CD1c-positive myeloid dendritic cell (primary cell): ENCODE measurements at regions not wholly inside any gene's neighbourhood (a gene's known extent, or its start where the extent isn't known, plus 50 kb on each side); places are given as distances from the start of the nearest gene placed in this dataset.
A peak's percentile ranks its signal among the peaks of the same experiment; 100 is the strongest.

Source experiments
- DNase-seq: peaks from one replicate; pipeline ENCODE4 v3.0.0-alpha.2; 2016; ENCODE audit errors: extremely low spot score

DNA sequence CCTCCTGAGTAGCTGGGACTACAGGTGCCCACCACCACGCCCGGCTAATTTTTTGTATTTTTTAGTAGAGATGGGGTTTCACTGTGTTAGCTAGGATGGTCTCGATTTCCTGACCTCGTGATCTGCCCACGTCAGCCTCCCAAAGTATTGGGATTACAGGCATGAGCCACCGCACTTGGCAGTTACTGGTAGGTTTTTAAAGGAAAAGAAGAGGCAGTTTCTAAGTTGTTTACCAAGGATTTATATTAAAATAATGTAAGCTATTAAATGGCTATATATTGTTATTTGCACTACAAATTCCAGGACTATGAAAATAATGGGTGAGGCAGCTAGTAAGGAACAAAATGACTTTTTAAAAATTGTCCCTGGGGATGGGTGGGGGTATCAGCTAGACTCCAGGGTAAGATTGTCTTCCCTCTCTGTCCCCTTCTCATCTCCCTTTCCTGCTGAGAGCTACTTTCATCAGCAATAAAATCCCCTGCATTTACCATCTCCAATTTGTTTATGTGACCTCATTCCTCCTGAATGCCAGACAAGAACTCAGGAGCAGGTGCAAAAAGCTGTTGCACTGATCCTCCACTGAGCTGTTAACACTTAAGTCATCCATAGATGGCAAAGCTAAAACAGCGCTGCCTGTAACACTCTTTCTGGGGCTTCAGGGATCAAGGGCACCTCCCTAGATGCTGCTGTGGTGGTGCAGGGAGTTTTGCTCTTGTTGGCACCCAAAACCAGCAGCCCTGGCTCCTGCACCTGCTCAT, 165.2 kb downstream of the ZPLD1 start:
- DNase-seq, result no peak

DNA sequence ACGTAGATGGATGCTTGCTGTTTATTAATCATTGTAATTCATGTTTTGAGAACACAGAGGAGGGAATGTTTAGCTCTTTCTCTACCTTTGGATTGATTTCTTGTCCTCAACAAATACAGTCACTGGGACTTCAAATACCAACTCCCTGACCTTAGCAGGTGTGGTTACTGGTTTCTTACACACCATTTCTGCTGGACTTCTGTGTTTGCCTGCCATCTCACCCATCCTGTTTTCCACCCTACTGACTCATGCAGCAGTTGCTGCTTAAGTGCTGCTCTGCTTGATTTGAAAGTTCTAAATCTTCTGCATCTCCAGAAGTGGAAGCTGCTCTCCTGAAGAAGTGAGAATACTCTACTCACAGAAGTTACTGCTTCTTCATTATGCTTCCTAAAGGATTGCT, 170.3 kb downstream of the ZPLD1 start:
- no peak for DNase-seq

DNA sequence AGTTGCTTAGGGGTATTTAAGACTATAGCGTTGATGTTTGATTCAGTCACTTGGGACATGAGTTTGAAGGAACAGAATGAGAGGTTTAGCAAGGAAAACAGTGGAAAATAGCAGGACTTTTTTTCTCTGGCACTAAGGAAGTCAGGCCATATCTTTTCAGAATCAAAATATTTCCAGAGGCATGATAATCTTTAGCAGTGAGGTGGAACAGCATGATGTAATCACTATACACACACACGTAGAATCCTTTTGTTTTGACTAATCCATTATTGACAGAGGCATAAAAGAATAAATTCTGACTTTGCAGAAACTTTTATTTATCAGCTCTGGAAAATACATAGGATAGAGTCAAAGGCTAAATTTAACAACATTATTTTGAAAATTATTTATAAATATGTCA, 174.1 kb downstream of the ZPLD1 start:
- DNase-seq, result no peak

DNA sequence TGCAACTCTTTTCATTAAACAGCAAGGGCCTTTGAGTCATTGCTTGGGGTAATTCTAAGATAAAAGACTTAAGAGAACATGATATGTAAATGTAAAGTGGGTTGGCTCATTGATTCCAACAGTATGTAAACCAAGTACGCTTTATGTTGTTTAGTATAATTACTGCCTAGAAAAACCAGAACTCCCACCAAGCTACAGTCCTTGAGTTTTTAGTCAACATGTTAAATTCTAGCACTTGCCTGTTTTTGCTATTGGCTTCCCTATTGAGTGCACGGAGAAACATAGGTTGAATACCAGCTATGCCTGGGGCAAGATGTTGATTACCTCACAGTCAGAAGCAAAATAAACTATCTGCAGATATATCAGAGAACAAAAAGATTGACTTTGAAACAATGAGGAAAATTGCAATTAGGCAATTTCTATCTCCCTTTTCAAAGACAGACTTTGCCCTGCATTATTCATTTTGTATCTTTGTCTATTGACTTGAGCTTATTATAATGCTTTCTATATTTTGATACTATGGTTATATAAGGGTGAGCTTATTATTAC, 179.3 kb downstream of the ZPLD1 start:
- no peak for DNase-seq

GRCh38 chr3:102614585-102614984, 179.8 kb downstream of the ZPLD1 start:
- no peak for DNase-seq

- DNase-seq, result no peak
Observed at GRCh38 chr3:102617381-102617780, 182.6 kb downstream of the ZPLD1 start.

- peak; percentile 35 for DNase-seq
Observed at GRCh38 chr3:102619361-102619760, 184.5 kb downstream of the ZPLD1 start.

DNA sequence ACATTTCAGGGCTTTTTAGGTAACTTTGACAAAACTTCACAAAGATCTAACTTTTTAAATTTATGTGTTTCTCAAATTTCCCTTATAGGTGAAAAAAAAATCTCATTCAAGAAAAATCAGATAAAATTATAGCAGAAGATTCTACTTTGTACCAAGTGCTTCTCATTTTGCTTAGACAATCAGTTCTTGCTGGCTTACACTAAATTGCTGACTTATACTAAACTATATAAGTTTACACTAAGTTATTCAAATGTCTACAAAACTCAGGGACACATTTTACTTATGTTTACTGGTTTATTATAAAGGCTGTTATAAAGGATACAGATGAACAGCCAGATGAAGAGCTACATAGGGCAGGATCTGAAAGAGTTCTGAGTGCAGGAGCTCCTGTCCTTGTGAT, 195.1 kb downstream of the ZPLD1 start:
- DNase-seq, result no peak

- no peak for DNase-seq
Observed at GRCh38 chr3:102630531-102630930, 195.7 kb downstream of the ZPLD1 start.

DNA sequence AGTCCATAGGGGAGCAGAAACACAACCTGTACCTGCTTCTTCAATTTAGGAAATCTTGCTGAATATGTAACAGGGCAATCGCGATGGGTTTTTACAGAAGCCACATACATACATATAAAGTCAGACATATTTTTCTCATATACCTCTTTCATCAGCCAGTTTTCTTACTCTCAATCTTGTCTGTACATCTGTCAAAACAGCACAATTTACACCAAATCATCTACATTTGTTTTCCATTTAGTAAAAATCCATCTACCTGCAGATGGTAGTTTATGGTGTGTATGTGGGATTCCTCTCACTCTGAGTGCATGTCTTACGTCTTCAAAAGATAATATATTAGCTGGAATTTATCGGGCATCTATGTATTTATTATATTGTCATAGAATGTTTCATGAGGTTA, 208.7 kb downstream of the ZPLD1 start:
- DNase-seq, result no peak

DNA sequence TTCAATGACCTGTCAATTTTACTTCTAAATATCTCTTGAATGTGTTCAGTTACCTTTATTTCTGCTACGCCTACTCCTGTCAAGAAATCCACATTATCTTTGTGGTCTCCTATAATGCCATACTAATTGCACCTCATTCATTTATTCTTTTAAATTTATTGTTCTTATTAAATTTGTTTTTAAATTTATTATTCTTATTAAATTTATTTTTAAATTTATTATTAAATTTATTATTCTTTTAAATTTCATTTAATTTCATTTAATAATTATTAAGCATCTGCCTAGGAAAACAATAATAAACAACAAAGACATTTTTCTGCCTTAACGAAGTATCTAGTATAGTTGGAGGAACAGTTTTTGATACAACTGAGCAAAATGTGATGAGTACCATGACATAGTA, 211.7 kb downstream of the ZPLD1 start:
- no peak for DNase-seq

- no peak for DNase-seq
Observed at GRCh38 chr3:102660653-102661052, 225.8 kb downstream of the ZPLD1 start.

DNA sequence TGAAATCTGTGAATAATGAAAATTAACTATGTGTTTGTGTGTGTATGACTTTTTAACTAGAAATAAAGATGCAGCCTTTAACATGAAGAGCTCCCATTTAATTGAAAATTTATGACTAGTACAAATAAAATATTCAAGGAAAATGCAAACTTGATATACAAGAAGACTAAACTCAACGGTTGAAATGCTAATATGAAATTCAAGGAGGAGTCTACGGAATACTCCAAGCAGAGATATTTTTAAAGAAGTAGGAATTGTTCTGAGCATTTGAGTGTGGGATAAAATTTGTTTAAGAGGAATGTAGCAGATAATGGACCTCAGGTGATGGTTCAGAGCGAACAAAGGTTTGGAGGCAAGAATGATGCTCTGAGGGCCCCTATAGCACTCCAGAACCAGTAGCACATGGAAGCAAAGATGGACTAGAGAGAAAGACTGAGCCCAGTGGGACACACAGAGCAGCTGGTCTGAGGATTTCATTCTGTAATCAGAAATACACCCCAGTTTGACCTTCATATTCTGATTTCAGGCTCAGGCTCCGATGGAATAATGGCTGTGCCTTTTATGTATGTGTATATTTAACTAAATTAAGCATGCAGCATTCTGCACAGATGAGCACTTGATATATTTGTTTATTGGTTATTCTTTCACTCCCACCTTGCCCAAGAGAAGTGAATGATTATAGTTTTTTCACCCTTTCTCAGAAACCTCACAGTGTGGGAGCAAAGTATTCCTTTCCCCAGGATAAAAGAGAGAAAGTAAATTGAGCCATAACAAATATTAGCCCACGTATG, 227.1 kb downstream of the ZPLD1 start:
- DNase-seq, result no peak

- no peak for DNase-seq
Observed at GRCh38 chr3:102662498-102662772, 227.6 kb downstream of the ZPLD1 start.

DNA sequence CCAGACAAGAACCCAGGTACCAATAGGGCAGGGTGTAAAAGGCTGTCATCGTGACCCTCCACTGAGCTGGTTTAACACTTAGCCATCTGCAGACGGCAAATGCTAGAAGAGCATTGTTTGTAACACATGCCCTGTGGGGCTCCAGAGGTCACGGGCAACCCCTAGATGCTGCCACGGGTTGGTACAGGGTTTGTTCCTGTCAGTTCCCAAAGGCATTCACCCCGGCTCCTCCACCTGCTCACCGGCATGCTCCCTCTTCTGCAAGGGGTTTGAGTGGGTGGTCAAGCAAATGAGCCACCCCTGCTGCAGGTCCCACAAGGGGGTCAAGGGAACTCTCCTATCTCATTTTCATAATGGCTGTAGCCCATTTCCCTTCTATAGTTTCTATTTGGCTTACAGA, 229.3 kb downstream of the ZPLD1 start:
- DNase-seq, result no peak

GRCh38 chr3:102665183-102665582, 230.4 kb downstream of the ZPLD1 start:
- no peak for DNase-seq

- DNase-seq, result no peak
Observed at GRCh38 chr3:102668247-102668646, 233.4 kb downstream of the ZPLD1 start.

GRCh38 chr3:102670986-102671385, 236.2 kb downstream of the ZPLD1 start:
- DNase-seq, result no peak

DNA sequence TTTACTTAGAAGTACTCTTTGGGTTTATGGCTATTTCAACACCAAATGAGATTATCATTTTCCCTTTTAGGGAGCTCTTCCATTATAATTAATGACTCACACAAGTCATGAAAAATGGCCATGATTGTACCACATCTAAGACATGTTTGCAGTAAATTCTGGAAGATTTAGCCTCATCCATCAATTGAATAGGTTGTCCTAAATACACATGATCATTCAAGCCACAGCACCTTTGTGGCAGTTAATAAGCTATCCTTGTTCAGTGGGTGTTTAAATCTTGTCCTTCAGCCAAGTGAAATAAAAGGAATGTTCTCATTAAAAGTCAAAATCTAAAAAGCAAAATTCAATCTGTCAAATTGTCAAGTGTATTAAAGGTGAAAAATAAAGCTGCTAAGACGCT, 237.5 kb downstream of the ZPLD1 start:
- DNase-seq, result no peak

DNA sequence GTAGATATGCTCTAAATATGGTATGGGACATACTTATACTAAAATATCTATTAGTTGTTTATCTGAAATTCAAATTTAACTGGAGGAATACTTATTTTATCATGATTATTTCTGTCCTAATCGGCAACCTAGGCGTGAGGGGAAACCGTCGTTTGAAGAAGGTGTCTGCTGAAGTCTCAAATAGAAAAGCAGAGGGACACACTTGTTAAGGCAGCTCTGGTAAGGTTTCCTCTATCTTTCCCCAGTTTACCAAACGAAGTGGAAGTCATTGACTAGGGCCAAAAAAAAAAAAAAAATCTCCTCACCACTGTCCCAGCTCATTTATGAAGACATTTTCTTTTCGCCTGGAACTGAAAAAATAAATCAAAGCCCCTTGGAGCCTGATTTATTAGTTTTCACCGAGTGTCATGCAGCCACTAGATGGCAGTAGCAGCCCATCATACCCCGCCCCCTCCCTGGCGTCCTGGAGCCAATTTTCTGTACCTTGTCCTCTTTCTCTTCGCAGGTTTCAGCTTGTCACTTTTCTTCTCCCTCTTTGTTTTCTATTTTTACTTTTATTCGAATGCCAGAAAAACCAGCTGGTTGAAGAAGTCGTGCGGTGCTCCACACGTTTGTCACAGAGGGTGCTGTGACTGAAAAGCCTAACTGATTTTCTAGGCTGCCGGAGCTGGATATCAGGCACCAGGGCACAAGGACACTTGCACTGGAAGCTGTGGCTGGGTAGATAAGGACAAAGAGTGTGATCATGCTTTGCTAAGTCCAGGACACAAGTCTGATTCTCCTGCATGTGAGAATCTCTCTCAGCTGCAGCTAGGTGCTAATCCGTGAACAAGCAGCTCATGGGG, 238.7 kb downstream of the ZPLD1 start:
- peak; percentile 48 for DNase-seq

- no peak for DNase-seq
Observed at GRCh38 chr3:102674284-102674683, 239.5 kb downstream of the ZPLD1 start.

- DNase-seq, result no peak
Observed at GRCh38 chr3:102676424-102676823, 241.6 kb downstream of the ZPLD1 start.
